H9 (cell line): ENCODE measurements at regions not wholly inside any gene's neighbourhood (a gene's known extent, or its start where the extent isn't known, plus 50 kb on each side); places are given as distances from the start of the nearest gene placed in this dataset.

Experiments used
- DNase-seq: peaks from one replicate; pipeline ENCODE4 v3.0.0-alpha.2; 2017
- H2AFZ ChIP-seq: one replicate; pipeline ENCODE4 v1.6.1; 2013; ENCODE audit warnings: mild to moderate bottlenecking, low read length, control low read depth, moderate library complexity
- H2AK5ac ChIP-seq: 2 replicates; pipeline ENCODE4 v1.6.1; 2013; ENCODE audit warnings: low read length, control low read depth, mixed read lengths; ENCODE audit not compliant: insufficient read length
- H2BK120ac ChIP-seq: one replicate; pipeline ENCODE4 v1.6.1; 2013; ENCODE audit warnings: low read depth, mild to moderate bottlenecking, low read length, control low read depth, inconsistent platforms; ENCODE audit not compliant: poor library complexity, severe bottlenecking
- H2BK12ac ChIP-seq: 2 replicates; pipeline ENCODE4 v1.6.1; 2013; ENCODE audit warnings: low read length, control low read depth, mixed read lengths, low read depth; ENCODE audit not compliant: insufficient read length
- H2BK15ac ChIP-seq: 2 replicates; pipeline ENCODE4 v1.6.1; 2013; ENCODE audit warnings: low read depth, low read length, control low read depth
- H2BK20ac ChIP-seq: one replicate; pipeline ENCODE4 v1.6.1; 2013; ENCODE audit warnings: low read depth, mild to moderate bottlenecking, low read length, control low read depth, inconsistent platforms; ENCODE audit not compliant: poor library complexity, severe bottlenecking
- H2BK5ac ChIP-seq: 2 replicates; pipeline ENCODE4 v1.6.1; 2013; ENCODE audit warnings: low read length, control low read depth, mixed read lengths; ENCODE audit not compliant: insufficient read length
- H3K14ac ChIP-seq: 2 replicates; pipeline ENCODE4 v1.6.1; 2013; ENCODE audit warnings: low read length, control low read depth; ENCODE audit not compliant: insufficient read depth
- H3K18ac ChIP-seq: 2 replicates; pipeline ENCODE4 v1.6.1; 2013; ENCODE audit warnings: low read depth, mild to moderate bottlenecking, mixed read lengths, low read length, control low read depth; ENCODE audit not compliant: insufficient read length
- H3K23ac ChIP-seq: 2 replicates; pipeline ENCODE4 v1.6.1; 2013; ENCODE audit warnings: low read length, control low read depth, mixed read lengths, low read depth; ENCODE audit not compliant: insufficient read length
- H3K23me2 ChIP-seq: 2 replicates; pipeline ENCODE4 v1.6.1; 2013; ENCODE audit warnings: low read depth, mild to moderate bottlenecking, mixed read lengths, low read length, control low read depth; ENCODE audit not compliant: insufficient read length, poor library complexity, severe bottlenecking
- H3K27ac ChIP-seq: 2 replicates; pipeline ENCODE4 v1.5.1; 2013; ENCODE audit warnings: low read length, control low read depth, mixed read lengths, low read depth; ENCODE audit not compliant: insufficient read length
- H3K27me3 ChIP-seq: 2 replicates; pipeline ENCODE4 v1.6.1; 2013; ENCODE audit warnings: low read length, control low read depth, inconsistent platforms; ENCODE audit not compliant: insufficient read depth
- H3K4ac ChIP-seq: 2 replicates; pipeline ENCODE4 v1.6.1; 2013; ENCODE audit warnings: low read depth, mild to moderate bottlenecking, control low read depth, inconsistent platforms, low read length, moderate library complexity
- H3K4me1 ChIP-seq: 2 replicates; pipeline ENCODE4 v1.6.1; 2013; ENCODE audit warnings: low read length, control low read depth, inconsistent platforms; ENCODE audit not compliant: insufficient read depth
- H3K4me2 ChIP-seq: 2 replicates; pipeline ENCODE4 v1.6.1; 2013; ENCODE audit warnings: low read length, control low read depth, mixed read lengths; ENCODE audit not compliant: insufficient read length, insufficient read depth
- H3K56ac ChIP-seq: 2 replicates; pipeline ENCODE4 v1.6.1; 2013; ENCODE audit warnings: low read depth, mild to moderate bottlenecking, mixed read lengths, low read length, control low read depth; ENCODE audit not compliant: insufficient read length
- H3K79me1 ChIP-seq: 2 replicates; pipeline ENCODE4 v1.6.1; 2013; ENCODE audit warnings: low read depth, mild to moderate bottlenecking, moderate library complexity, low read length, control low read depth, inconsistent platforms; ENCODE audit not compliant: insufficient read depth, poor library complexity, severe bottlenecking
- H3K79me2 ChIP-seq: 2 replicates; pipeline ENCODE4 v1.6.1; 2013; ENCODE audit warnings: low read length, control low read depth, inconsistent platforms; ENCODE audit not compliant: insufficient read depth
- H3K9ac ChIP-seq: 2 replicates; pipeline ENCODE4 v1.6.1; 2013; ENCODE audit warnings: low read length, control low read depth, mixed read lengths; ENCODE audit not compliant: insufficient read length; ENCODE audit errors: extremely low read depth
- H3K9me3 ChIP-seq: one replicate; pipeline ENCODE4 v1.6.1; 2013; ENCODE audit warnings: low read depth, low read length, inconsistent platforms; ENCODE audit not compliant: control insufficient read depth
- H3T11ph ChIP-seq: one replicate; pipeline ENCODE4 v1.6.1; 2013; ENCODE audit warnings: mild to moderate bottlenecking, low read length, control low read depth, inconsistent platforms
- H4K20me1 ChIP-seq: one replicate; pipeline ENCODE4 v1.6.1; 2013; ENCODE audit not compliant: control insufficient read depth, insufficient read length, insufficient read depth
- H4K5ac ChIP-seq: 2 replicates; pipeline ENCODE4 v1.6.1; 2013; ENCODE audit warnings: low read depth, mild to moderate bottlenecking, mixed read lengths, low read length, control low read depth; ENCODE audit not compliant: insufficient read length
- H4K8ac ChIP-seq: replicated peaks from 2 replicates; pipeline ENCODE4 v1.6.1; 2013; ENCODE audit warnings: low read length, control low read depth, mixed read lengths, low read depth; ENCODE audit not compliant: insufficient read length
- H4K91ac ChIP-seq: 2 replicates; pipeline ENCODE4 v1.6.1; 2013; ENCODE audit warnings: low read depth, mild to moderate bottlenecking, moderate library complexity, mixed read lengths, low read length, control low read depth; ENCODE audit not compliant: insufficient read length
- H3K27ac Mint-ChIP-seq, 3 experiments: 2 replicates in 2 of 3; 3 replicates in 1 of 3; pipeline ENCODE4 v1.8.0; 2020 to 2021; ENCODE audit warnings: mixed read lengths in 3 of 3, mild to moderate bottlenecking in 1 of 3, moderate library complexity in 1 of 3
- H3K27me3 Mint-ChIP-seq: 2 replicates; pipeline ENCODE4 v1.8.0; 2021; ENCODE audit warnings: low read depth, mild to moderate bottlenecking, moderate library complexity, mixed read lengths
- H3K36me3 Mint-ChIP-seq, 3 experiments: 2 replicates in 2 of 3; 3 replicates in 1 of 3; pipeline ENCODE4 v1.8.0; 2020 to 2021; ENCODE audit warnings: low read depth in 3 of 3, mixed read lengths in 3 of 3; ENCODE audit not compliant: insufficient read depth in 1 of 3
- H3K4me1 Mint-ChIP-seq, 2 experiments: 2 replicates each; pipeline ENCODE4 v1.8.0; 2020; ENCODE audit warnings: mixed read lengths in 2 of 2
- H3K4me3 Mint-ChIP-seq, 2 experiments: 2 replicates in 1 of 2; 3 replicates in 1 of 2; pipeline ENCODE4 v1.8.0; 2020 to 2021; ENCODE audit warnings: mild to moderate bottlenecking in 2 of 2, mixed read lengths in 2 of 2, moderate library complexity in 1 of 2
- H3K9me3 Mint-ChIP-seq, 2 experiments: 2 replicates in 1 of 2; 3 replicates in 1 of 2; pipeline ENCODE4 v1.8.0; 2020; ENCODE audit warnings: mild to moderate bottlenecking in 2 of 2, mixed read lengths in 2 of 2, moderate library complexity in 1 of 2
- CTCF ChIP-seq: fragments of 200-600 bp; sonication (generic); conservative IDR thresholded peaks from 3 replicates; pipeline ENCODE4 v1.8.0; 2021; ENCODE audit warnings: antibody characterized with exemption, mild to moderate bottlenecking
- WGBS: extraction: QIAGEN DNeasy Blood & Tissue Kit; methylation state at CpG from one replicate; pipeline ENCODE4 v1.1.7; 2013; ENCODE audit warnings: missing lambda C conversion rate, low lambda C conversion rate, mixed read lengths; ENCODE audit not compliant: insufficient read length; ENCODE audit errors: extremely low coverage; 5-methylcytosine and 5-hydroxymethylcytosine counted together

GRCh38 chr3:69540706-69541581, 155.1 kb upstream of the FRMD4B start:
- DNase-seq, result peak; percentile 31
- TF ChIP-seq CTCF, result no peak
- Histone ChIP-seq H3K56ac (no peak overlapping the region), H2AK5ac (no peak overlapping the region), H3T11ph (no peak overlapping the region), H2BK12ac (no peak overlapping the region), H3K4ac (no peak overlapping the region), H2BK15ac (no peak overlapping the region), H3K9ac (peak overlapping the region; percentile 32), H3K23me2 (peaks cover 12% of the 10 kb centered on the region), H3K9me3 (no peaks in the 10 kb centered on the region), H3K14ac (no peak overlapping the region), H4K5ac (no peak overlapping the region), H4K8ac (no peak overlapping the region), H4K91ac (no peak overlapping the region), H4K20me1 (no peaks in the 10 kb centered on the region), H3K18ac (no peak overlapping the region), H2BK20ac (no peak overlapping the region), H3K23ac (no peak overlapping the region), H3K27me3 (peaks cover 3% of the 10 kb centered on the region; the same call in 1 of the 2 replicates), H3K4me2 (peak overlapping the region; percentile 61), H3K27ac (no peak overlapping the region), H3K79me1 (no peaks in the 10 kb centered on the region), H2BK120ac (no peak overlapping the region), H3K4me1 (no peaks in the 10 kb centered on the region), H2AFZ (no peak overlapping the region), H3K79me2 (no peaks in the 10 kb centered on the region), H2BK5ac (no peak overlapping the region)
- peak overlapping the region; percentile 83 to 93 for H3K4me3 Mint-ChIP-seq
- no CpG with 5 or more reads among the region's 24 CpGs for WGBS
- H3K9me3 Mint-ChIP-seq, result peaks cover 0 to 4% of the 10 kb centered on the region in 2 experiments; a peak in 2 of 5 replicates
- H3K27me3 Mint-ChIP-seq, result peaks cover 49% of the 10 kb centered on the region
- no peak overlapping the region for H3K27ac Mint-ChIP-seq
- no peaks in the 10 kb centered on the region for H3K36me3 Mint-ChIP-seq
- peaks cover 16 to 18% of the 10 kb centered on the region in 2 experiments for H3K4me1 Mint-ChIP-seq
